Tibial nerve (tissue), 4 donors: ENCODE measurements at regions not wholly inside any gene's neighbourhood (a gene's known extent, or its start where the extent isn't known, plus 50 kb on each side); places are given as distances from the start of the nearest gene placed in this dataset.
"Not testable (repeated sequence)": the region's sequence is repeated elsewhere in the genome, so short reads cannot be mapped to it uniquely, and the experiment has no call there.

Experiments
- DNase-seq, 2 donors: peaks; one replicate each; pipeline ENCODE4 v3.0.0-alpha.2; 2019; ENCODE audit warnings: low spot score in 2 of 2
- H3K27ac ChIP-seq, 4 donors: fragments of 200-600 bp; sonication (generic) in 3 of 4; one replicate each; pipeline ENCODE4 v1.5.1; 2017 to 2019; ENCODE audit warnings: mild to moderate bottlenecking in 1 of 4
- H3K27me3 ChIP-seq, 2 donors: fragments of 200-600 bp; sonication (generic) in 1 of 2; one replicate each; pipeline versions ENCODE4 v1.5.1 to v1.6.0; 2017 to 2019
- H3K36me3 ChIP-seq, 3 donors: fragments of 200-600 bp; sonication (generic); one replicate each; pipeline ENCODE4 v1.5.1; 2018 to 2019
- H3K4me1 ChIP-seq, 4 donors: fragments of 200-600 bp; sonication (generic) in 3 of 4; one replicate each; pipeline ENCODE4 v1.5.1; 2017 to 2019
- H3K4me3 ChIP-seq, 4 donors: fragments of 200-600 bp; sonication (generic) in 3 of 4; one replicate each; pipeline ENCODE4 v1.5.1; 2017 to 2019; ENCODE audit warnings: mild to moderate bottlenecking in 1 of 4, moderate library complexity in 1 of 4
- H3K9me3 ChIP-seq, 4 donors: fragments of 200-600 bp; sonication (generic) in 3 of 4; one replicate each; pipeline ENCODE4 v1.5.1; 2017 to 2019
- CTCF ChIP-seq, 5 experiments: fragments of 200-600 bp in 3 of 5; fragments of 450-650 bp in 2 of 5; sonication (generic) in 3 of 5; IDR thresholded peaks; one replicate each; pipeline ENCODE4 v1.5.1; 2016 to 2019; ENCODE audit warnings: antibody characterized with exemption in 5 of 5, mild to moderate bottlenecking in 3 of 5, moderate library complexity in 2 of 5
- EP300 ChIP-seq, 2 donors: sonication (generic); formaldehyde crosslinking; IDR thresholded peaks; one replicate each; pipeline ENCODE4 v1.6.1; 2017; ENCODE audit warnings: antibody characterized with exemption in 2 of 2, mild to moderate bottlenecking in 1 of 2
- POLR2A ChIP-seq, 2 donors: fragments of 450-650 bp; IDR thresholded peaks; one replicate each; pipeline ENCODE4 v1.6.1; 2017; ENCODE audit warnings: antibody characterized with exemption in 2 of 2, mild to moderate bottlenecking in 2 of 2, moderate library complexity in 2 of 2
- WGBS, 2 donors: methylation state at CpG; one replicate each; pipeline ENCODE4 v1.1.5; 2018; 5-methylcytosine and 5-hydroxymethylcytosine counted together

GRCh38 chr20:5474646-5475550 lies 135.9 kb downstream of the GPCPD1 start:
- WGBS, 2 donors, result 62 to 76% methylated on average over 6 to 9 of the region's 9 CpGs
- DNase-seq, result no peak
- no peaks in the 10 kb centered on the region for H3K27me3 ChIP-seq

GRCh38 chr20:5471866-5472265 lies 138.9 kb downstream of the GPCPD1 start:
- H3K9me3 ChIP-seq, H3K36me3 ChIP-seq, DNase-seq, H3K27ac ChIP-seq, H3K4me1 ChIP-seq, H3K27me3 ChIP-seq: not testable (repeated sequence)
- WGBS, 2 donors, result 77 to 79% methylated on average over 4 to 5 of the region's 10 CpGs
- peak overlapping the region in 1 of 4 donors; percentile 30 for H3K4me3 ChIP-seq

More at GRCh38 chr20:5474646-5475550, 135.9 kb downstream of the GPCPD1 start:
- H3K4me1 ChIP-seq, result no peaks in the 10 kb centered on the region
- H3K36me3 ChIP-seq, result no peaks in the 10 kb centered on the region
- no peak overlapping the region for H3K4me3 ChIP-seq
- no peak for TF ChIP-seq CTCF (IDR thresholded peaks at IDR 0.05)
- no peak for TF ChIP-seq EP300 (IDR thresholded peaks at IDR 0.05)
- TF ChIP-seq POLR2A (IDR thresholded peaks at IDR 0.05), result no peak
- no peak overlapping the region for H3K27ac ChIP-seq
- no peaks in the 10 kb centered on the region for H3K9me3 ChIP-seq

- no peaks in the 10 kb centered on the region for H3K27me3 ChIP-seq
- H3K9me3 ChIP-seq, result no peaks in the 10 kb centered on the region
- H3K36me3 ChIP-seq, result no peaks in the 10 kb centered on the region
- H3K4me3 ChIP-seq, result peak overlapping the region in 1 of 4 donors; percentile 30
- 80% methylated on average over 15 to 17 of the region's 18 CpGs for WGBS, 2 donors
- TF ChIP-seq EP300 (IDR thresholded peaks at IDR 0.05) (no peak), POLR2A (IDR thresholded peaks at IDR 0.05) (no peak), CTCF (IDR thresholded peaks at IDR 0.05) (no peak)
- H3K4me1 ChIP-seq, result no peaks in the 10 kb centered on the region
- DNase-seq, result no peak
- H3K27ac ChIP-seq, result no peak overlapping the region
These were observed 139.4 kb downstream of the GPCPD1 start for GRCh38 chr20:5471368-5471767.

GRCh38 chr20:5470943-5471342 lies 139.9 kb downstream of the GPCPD1 start:
- no peaks in the 10 kb centered on the region for H3K36me3 ChIP-seq
- no peak for TF ChIP-seq POLR2A (IDR thresholded peaks at IDR 0.05)
- TF ChIP-seq EP300 (IDR thresholded peaks at IDR 0.05), result no peak
- TF ChIP-seq CTCF (IDR thresholded peaks at IDR 0.05), result no peak
- 84 to 92% methylated on average over 15 of the region's 16 CpGs for WGBS, 2 donors
- H3K27ac ChIP-seq, result no peak overlapping the region
- DNase-seq, result no peak
- no peaks in the 10 kb centered on the region for H3K27me3 ChIP-seq
- H3K4me3 ChIP-seq, result no peak overlapping the region
- H3K4me1 ChIP-seq, result no peaks in the 10 kb centered on the region
- H3K9me3 ChIP-seq, result no peaks in the 10 kb centered on the region

GRCh38 chr20:5470458-5470857 lies 140.3 kb downstream of the GPCPD1 start:
- WGBS, 2 donors, result 72 to 79% methylated on average over 3 to 4 of the region's 4 CpGs
- no peak for DNase-seq

More at GRCh38 chr20:5470458-5470857, 140.3 kb downstream of the GPCPD1 start:
- Histone ChIP-seq H3K27me3 (no peaks in the 10 kb centered on the region), H3K4me3 (no peak overlapping the region), H3K9me3 (no peaks in the 10 kb centered on the region), H3K4me1 (no peaks in the 10 kb centered on the region), H3K27ac (no peak overlapping the region), H3K36me3 (no peaks in the 10 kb centered on the region)
- TF ChIP-seq CTCF (IDR thresholded peaks at IDR 0.05), result no peak
- no peak for TF ChIP-seq POLR2A (IDR thresholded peaks at IDR 0.05)
- no peak for TF ChIP-seq EP300 (IDR thresholded peaks at IDR 0.05)
